ENCODE measurements at regions not wholly inside any gene's neighbourhood (a gene's known extent, or its start where the extent isn't known, plus 50 kb on each side); places are given as distances from the start of the nearest gene placed in this dataset.

DNA sequence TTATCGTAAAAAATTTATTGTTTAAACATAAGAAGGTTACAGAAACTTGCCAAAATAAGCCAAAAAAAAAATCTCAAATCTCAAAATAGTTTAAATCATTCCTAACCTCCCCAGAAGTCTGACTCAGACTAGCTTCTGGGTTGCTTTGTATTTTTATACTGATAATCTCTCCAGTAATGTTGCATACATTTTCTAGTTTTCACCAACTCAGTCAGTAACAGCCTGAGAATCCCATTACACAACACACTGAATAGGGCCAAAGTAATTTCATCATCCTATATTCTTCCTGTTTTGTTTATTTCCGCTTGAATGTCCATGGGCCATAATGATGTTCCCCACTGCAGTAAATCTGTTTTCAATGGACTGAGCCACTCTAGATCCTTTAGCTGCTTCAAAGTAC, 478.5 kb downstream of the GPAM start:
- TF ChIP-seq, protein P1, sequence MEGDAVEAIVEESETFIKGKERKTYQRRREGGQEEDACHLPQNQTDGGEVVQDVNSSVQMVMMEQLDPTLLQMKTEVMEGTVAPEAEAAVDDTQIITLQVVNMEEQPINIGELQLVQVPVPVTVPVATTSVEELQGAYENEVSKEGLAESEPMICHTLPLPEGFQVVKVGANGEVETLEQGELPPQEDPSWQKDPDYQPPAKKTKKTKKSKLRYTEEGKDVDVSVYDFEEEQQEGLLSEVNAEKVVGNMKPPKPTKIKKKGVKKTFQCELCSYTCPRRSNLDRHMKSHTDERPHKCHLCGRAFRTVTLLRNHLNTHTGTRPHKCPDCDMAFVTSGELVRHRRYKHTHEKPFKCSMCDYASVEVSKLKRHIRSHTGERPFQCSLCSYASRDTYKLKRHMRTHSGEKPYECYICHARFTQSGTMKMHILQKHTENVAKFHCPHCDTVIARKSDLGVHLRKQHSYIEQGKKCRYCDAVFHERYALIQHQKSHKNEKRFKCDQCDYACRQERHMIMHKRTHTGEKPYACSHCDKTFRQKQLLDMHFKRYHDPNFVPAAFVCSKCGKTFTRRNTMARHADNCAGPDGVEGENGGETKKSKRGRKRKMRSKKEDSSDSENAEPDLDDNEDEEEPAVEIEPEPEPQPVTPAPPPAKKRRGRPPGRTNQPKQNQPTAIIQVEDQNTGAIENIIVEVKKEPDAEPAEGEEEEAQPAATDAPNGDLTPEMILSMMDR (IDR thresholded peaks at IDR 0.05; ENCODE audit: low read depth, low read length, missing control alignments) = no peak
- in situ Hi-C loops (cut with HindIII; ENCODE audit: low pct_ligation_motif_present, low sequenced_read_pairs) = no loop called here
- Histone ChIP-seq H3K27me3 (replicated peaks) (no peaks in the 10 kb centered on the region), H3K4me3 (ENCODE audit: low read depth, low read length) (no peak overlapping the region), H3K36me3 (replicated peaks) (no peaks in the 10 kb centered on the region), H3K27ac (no peak overlapping the region)
- no peak for DNase-seq

GRCh38 chr10:111706331-111706730, 477.2 kb downstream of the GPAM start:
- H3K27me3 ChIP-seq (replicated peaks) = no peaks in the 10 kb centered on the region
- in situ Hi-C loops (cut with HindIII; ENCODE audit: low pct_ligation_motif_present, low sequenced_read_pairs) = no loop called here
- H3K27ac ChIP-seq = no peak overlapping the region
- H3K36me3 ChIP-seq (replicated peaks) = no peaks in the 10 kb centered on the region
- no peak overlapping the region for H3K4me3 ChIP-seq (ENCODE audit: low read depth, low read length)
- no peak for DNase-seq
- TF ChIP-seq, protein P1 (IDR thresholded peaks at IDR 0.05; ENCODE audit: low read depth, low read length, missing control alignments) = no peak

- H3K4me3 ChIP-seq (ENCODE audit: low read depth, low read length) = no peak overlapping the region
- H3K27me3 ChIP-seq (replicated peaks) = no peaks in the 10 kb centered on the region
- in situ Hi-C loops (cut with HindIII; ENCODE audit: low pct_ligation_motif_present, low sequenced_read_pairs) = no loop called here
- TF ChIP-seq, protein P1 (IDR thresholded peaks at IDR 0.05; ENCODE audit: low read depth, low read length, missing control alignments) = no peak
- H3K27ac ChIP-seq = no peak overlapping the region
- DNase-seq = no peak
- no peaks in the 10 kb centered on the region for H3K36me3 ChIP-seq (replicated peaks)
Observed at GRCh38 chr10:111707076-111707475, 476.5 kb downstream of the GPAM start.

DNA sequence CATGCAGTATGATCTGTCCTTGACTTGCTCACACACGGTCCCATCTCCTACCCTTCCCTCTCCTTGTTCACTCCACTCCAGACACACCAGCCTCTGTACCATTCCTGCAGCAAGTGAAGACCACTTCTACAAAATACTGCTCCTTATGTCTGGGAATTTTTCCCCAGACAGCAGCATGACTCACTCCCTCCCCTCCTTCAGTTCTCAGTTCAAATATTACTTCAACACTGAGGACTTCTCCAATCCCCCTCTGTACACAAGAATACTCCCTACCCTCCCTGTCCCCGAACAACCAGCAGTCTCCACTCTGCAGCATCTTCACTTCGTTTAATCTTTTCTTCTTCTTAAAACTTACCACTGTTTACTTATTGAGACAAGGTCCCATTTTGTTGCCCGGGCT, 474.0 kb downstream of the GPAM start:
- in situ Hi-C loops (cut with HindIII; ENCODE audit: low pct_ligation_motif_present, low sequenced_read_pairs) = no loop called here
- no peaks in the 10 kb centered on the region for H3K36me3 ChIP-seq (replicated peaks)
- H3K27ac ChIP-seq = no peak overlapping the region
- no peak for DNase-seq
- no peaks in the 10 kb centered on the region for H3K27me3 ChIP-seq (replicated peaks)
- H3K4me3 ChIP-seq (ENCODE audit: low read depth, low read length) = no peak overlapping the region
- TF ChIP-seq, protein P1 (IDR thresholded peaks at IDR 0.05; ENCODE audit: low read depth, low read length, missing control alignments) = no peak

DNA sequence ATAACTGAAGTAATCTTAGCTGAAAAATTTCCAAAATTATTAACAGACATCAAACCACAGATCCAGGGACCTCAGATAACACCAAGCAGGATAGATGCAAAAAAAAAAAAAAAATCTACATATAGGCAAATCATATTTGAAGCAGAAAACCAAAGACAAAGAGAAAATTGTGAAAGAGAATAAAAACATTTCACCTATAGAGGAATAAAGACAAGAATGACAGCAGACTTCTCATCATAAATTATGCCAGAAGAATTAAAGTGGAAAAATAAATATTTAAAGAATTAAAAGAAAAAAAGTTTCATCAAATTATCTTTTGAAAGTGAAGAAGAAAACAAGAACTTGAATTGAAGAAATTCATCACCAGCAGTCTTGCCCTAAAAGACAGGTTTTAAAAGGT, 467.5 kb downstream of the GPAM start:
- Histone ChIP-seq H3K36me3 (replicated peaks) (no peaks in the 10 kb centered on the region), H3K27me3 (replicated peaks) (no peaks in the 10 kb centered on the region), H3K27ac (no peak overlapping the region), H3K4me3 (ENCODE audit: low read depth, low read length) (no peak overlapping the region)
- in situ Hi-C loops (cut with HindIII; ENCODE audit: low pct_ligation_motif_present, low sequenced_read_pairs) = no loop called here
- TF ChIP-seq, protein P1 (IDR thresholded peaks at IDR 0.05; ENCODE audit: low read depth, low read length, missing control alignments) = no peak
- no peak for DNase-seq

DNA sequence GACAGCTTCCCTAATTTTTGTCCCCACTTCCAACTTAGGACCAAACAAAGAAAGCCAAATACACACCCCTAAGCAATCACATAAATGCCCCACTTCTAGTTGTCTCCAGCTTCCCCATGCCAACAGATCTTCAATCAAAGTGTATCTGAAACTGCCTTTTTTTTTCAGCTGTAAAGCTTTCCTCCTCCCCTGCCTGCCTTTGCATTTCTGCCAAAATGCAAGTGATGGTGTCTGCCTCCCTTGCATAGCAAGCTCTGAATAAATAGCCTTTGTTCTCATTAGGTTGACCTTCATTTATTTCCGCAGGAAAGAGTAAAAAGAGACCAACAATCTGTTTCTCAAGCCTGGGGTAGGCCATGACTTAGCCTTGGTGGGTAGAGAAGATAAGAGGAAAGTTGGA, 459.4 kb downstream of the GPAM start:
- Histone ChIP-seq H3K27ac (no peak overlapping the region), H3K27me3 (replicated peaks) (no peaks in the 10 kb centered on the region), H3K4me3 (ENCODE audit: low read depth, low read length) (no peak overlapping the region), H3K36me3 (replicated peaks) (no peaks in the 10 kb centered on the region)
- in situ Hi-C loops (cut with HindIII; ENCODE audit: low pct_ligation_motif_present, low sequenced_read_pairs) = no loop called here
- TF ChIP-seq, protein P1 (IDR thresholded peaks at IDR 0.05; ENCODE audit: low read depth, low read length, missing control alignments) = no peak
- no peak for DNase-seq
